Endodermal cell (in vitro differentiated cells): ENCODE measurements at regions not wholly inside any gene's neighbourhood (a gene's known extent, or its start where the extent isn't known, plus 50 kb on each side); places are given as distances from the start of the nearest gene placed in this dataset.

ENCODE experiments used
- DNase-seq: peaks from one replicate; pipeline ENCODE4 v3.0.0-alpha.2; 2017
- H3K27ac ChIP-seq: 2 replicates; pipeline ENCODE4 v1.5.1; 2013; ENCODE audit warnings: mild to moderate bottlenecking, low read depth, low read length, moderate library complexity
- H3K27me3 ChIP-seq: 2 replicates; pipeline ENCODE4 v1.6.1; 2013; ENCODE audit warnings: mild to moderate bottlenecking, low read length, moderate library complexity; ENCODE audit not compliant: insufficient read depth, control insufficient read depth, poor library complexity, severe bottlenecking
- H3K36me3 ChIP-seq: 2 replicates; pipeline ENCODE4 v1.7.0; 2013; ENCODE audit warnings: mild to moderate bottlenecking, low read length, moderate library complexity; ENCODE audit not compliant: control insufficient read depth, insufficient read depth
- H3K4me1 ChIP-seq: one replicate; pipeline ENCODE4 v1.7.0; 2013; ENCODE audit warnings: low read length; ENCODE audit not compliant: control insufficient read depth, insufficient read depth
- H3K4me3 ChIP-seq: 2 replicates; pipeline ENCODE4 v1.5.1; 2013; ENCODE audit warnings: mild to moderate bottlenecking, low read length, moderate library complexity
- H3K9ac ChIP-seq: 2 replicates; pipeline ENCODE4 v1.6.1; 2013; ENCODE audit warnings: mild to moderate bottlenecking, low read length, moderate library complexity; ENCODE audit not compliant: poor library complexity, severe bottlenecking; ENCODE audit errors: extremely low read depth
- H3K9me3 ChIP-seq: 2 replicates; pipeline ENCODE4 v1.6.1; 2013; ENCODE audit warnings: mild to moderate bottlenecking, low read length, moderate library complexity; ENCODE audit not compliant: control insufficient read depth
- H3K27ac Mint-ChIP-seq: 2 replicates; pipeline ENCODE4 v1.8.0; 2020; ENCODE audit warnings: mixed read lengths
- H3K27me3 Mint-ChIP-seq: 2 replicates; pipeline ENCODE4 v1.8.0; 2021; ENCODE audit warnings: mild to moderate bottlenecking, mixed read lengths; ENCODE audit not compliant: insufficient read depth
- H3K36me3 Mint-ChIP-seq: 2 replicates; pipeline ENCODE4 v1.8.0; 2020; ENCODE audit warnings: low read depth, mixed read lengths
- H3K4me1 Mint-ChIP-seq: 2 replicates; pipeline ENCODE4 v1.8.0; 2020; ENCODE audit warnings: mixed read lengths
- H3K4me3 Mint-ChIP-seq: 2 replicates; pipeline ENCODE4 v1.8.0; 2020; ENCODE audit warnings: mild to moderate bottlenecking, moderate library complexity, mixed read lengths
- H3K9me3 Mint-ChIP-seq: 2 replicates; pipeline ENCODE4 v1.8.0; 2020; ENCODE audit warnings: mild to moderate bottlenecking, mixed read lengths
- CTCF ChIP-seq: fragments of 200-600 bp; sonication (generic); conservative IDR thresholded peaks from 2 replicates; pipeline ENCODE4 v1.5.0; 2021; ENCODE audit warnings: antibody characterized with exemption, mild to moderate bottlenecking
- WGBS, 2 experiments: methylation state at CpG; one replicate each; pipeline versions ENCODE4 v1.1.5 to v1.1.7; 2013; ENCODE audit warnings: missing lambda C conversion rate in 2 of 2, mixed read lengths in 1 of 2; ENCODE audit not compliant: insufficient coverage in 1 of 2, insufficient read length in 1 of 2; 5-methylcytosine and 5-hydroxymethylcytosine counted together

DNA sequence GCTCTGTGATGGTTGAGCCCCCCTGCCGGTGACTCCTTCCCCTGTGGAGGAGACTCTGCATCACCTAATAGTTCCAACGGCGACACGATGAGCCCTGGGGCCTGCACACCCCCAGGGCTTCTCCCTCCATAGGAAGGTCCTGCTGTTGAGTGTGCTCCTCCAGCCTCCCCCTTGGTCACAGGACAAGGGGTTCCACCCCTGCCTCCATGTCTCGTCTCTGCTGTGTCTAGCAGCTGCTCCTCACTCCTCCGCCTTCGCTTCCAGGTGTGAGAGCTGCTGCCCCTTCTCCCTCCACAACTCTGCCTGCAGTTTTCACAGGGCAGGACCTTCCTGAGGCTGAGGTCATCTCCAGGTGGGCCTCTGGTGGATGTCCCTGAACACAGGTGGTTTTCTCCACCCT, 1416.1 kb downstream of the TBC1D22A start:
- 96% methylated on average over 7 of the region's 7 CpGs for WGBS, 2 experiments
- Histone ChIP-seq H3K27me3 (peaks cover 4% of the 10 kb centered on the region), H3K9ac (no peak overlapping the region), H3K36me3 (no peaks in the 10 kb centered on the region), H3K4me3 (no peak overlapping the region), H3K9me3 (no peaks in the 10 kb centered on the region), H3K27ac (no peak overlapping the region), H3K4me1 (peaks cover 4% of the 10 kb centered on the region)
- H3K27me3 Mint-ChIP-seq: peaks cover 2% of the 10 kb centered on the region
- H3K4me3 Mint-ChIP-seq: no peak overlapping the region
- H3K4me1 Mint-ChIP-seq: peaks cover 5% of the 10 kb centered on the region
- TF ChIP-seq CTCF: no peak
- no peak for DNase-seq
- no peaks in the 10 kb centered on the region for H3K9me3 Mint-ChIP-seq
- H3K36me3 Mint-ChIP-seq: no peaks in the 10 kb centered on the region
- no peak overlapping the region for H3K27ac Mint-ChIP-seq

GRCh38 chr22:48177631-48178030, 1415.2 kb downstream of the TBC1D22A start:
- H3K9me3 ChIP-seq: no peaks in the 10 kb centered on the region
- no peak for DNase-seq

GRCh38 chr22:48175721-48176120, 1413.3 kb downstream of the TBC1D22A start:
- Histone ChIP-seq H3K9me3 (no peaks in the 10 kb centered on the region), H3K4me1 (no peaks in the 10 kb centered on the region), H3K27ac (no peak overlapping the region), H3K4me3 (no peak overlapping the region), H3K9ac (no peak overlapping the region), H3K36me3 (no peaks in the 10 kb centered on the region), H3K27me3 (peaks cover 4% of the 10 kb centered on the region)
- no peaks in the 10 kb centered on the region for H3K36me3 Mint-ChIP-seq
- peak; percentile 28 for DNase-seq
- H3K9me3 Mint-ChIP-seq: no peaks in the 10 kb centered on the region
- H3K4me3 Mint-ChIP-seq: no peak overlapping the region
- no peak overlapping the region for H3K27ac Mint-ChIP-seq
- peaks cover 2% of the 10 kb centered on the region for H3K27me3 Mint-ChIP-seq
- TF ChIP-seq CTCF: no peak
- 98 to 100% methylated on average over 1 to 2 of the region's 2 CpGs for WGBS, 2 experiments
- H3K4me1 Mint-ChIP-seq: no peaks in the 10 kb centered on the region

More at GRCh38 chr22:48177631-48178030, 1415.2 kb downstream of the TBC1D22A start:
- H3K36me3 Mint-ChIP-seq: no peaks in the 10 kb centered on the region
- Histone ChIP-seq H3K27me3 (peaks cover 4% of the 10 kb centered on the region), H3K4me1 (peaks cover 4% of the 10 kb centered on the region), H3K9ac (no peak overlapping the region), H3K36me3 (no peaks in the 10 kb centered on the region), H3K27ac (no peak overlapping the region), H3K4me3 (no peak overlapping the region)
- 87 to 91% methylated on average over 5 of the region's 5 CpGs for WGBS, 2 experiments
- TF ChIP-seq CTCF: no peak
- H3K4me1 Mint-ChIP-seq: peaks cover 5% of the 10 kb centered on the region
- H3K27ac Mint-ChIP-seq: no peak overlapping the region
- no peak overlapping the region for H3K4me3 Mint-ChIP-seq
- peaks cover 2% of the 10 kb centered on the region for H3K27me3 Mint-ChIP-seq
- H3K9me3 Mint-ChIP-seq: no peaks in the 10 kb centered on the region
